H1 (cell line): ENCODE measurements at regions not wholly inside any gene's neighbourhood (a gene's known extent, or its start where the extent isn't known, plus 50 kb on each side); places are given as distances from the start of the nearest gene placed in this dataset.

Experiments used
- CTCF ChIA-PET: fragments of 300-600 bp; sonication (Branson Sonifier 250); formaldehyde crosslinking; loops from one replicate; lab custom pipeline; 2021; ENCODE audit not compliant: partially characterized antibody; lab: Charles Lee
- POLR2A ChIA-PET: fragments of 300-600 bp; sonication (Branson Sonifier 250); formaldehyde crosslinking; loops from one replicate; lab custom pipeline; 2021; ENCODE audit warnings: inconsistent platforms; ENCODE audit not compliant: partially characterized antibody; lab: Charles Lee
- DNase-seq, 2 experiments: peaks; one replicate each; pipeline versions ENCODE4 v3.0.0 to v3.0.0-alpha.2; 2010 to 2022; ENCODE audit warnings: low spot score in 2 of 2, low read depth in 1 of 2, mixed read lengths in 1 of 2
- FAIRE-seq: peaks from 2 replicates; lab custom pipeline; 2011; peaks lifted over from hg19 to GRCh38; lab: Jason Lieb, UNC
- H2AFZ ChIP-seq: 2 replicates; pipeline ENCODE4 v1.8.1; 2012; ENCODE audit warnings: low read length, inconsistent platforms
- H2AK5ac ChIP-seq: 2 replicates; pipeline ENCODE4 v1.6.1; 2013; ENCODE audit warnings: low read depth, low read length
- H2BK120ac ChIP-seq: replicated peaks from 2 replicates; pipeline ENCODE3; 2013; ENCODE audit warnings: low read depth, low read length, inconsistent platforms
- H2BK12ac ChIP-seq: 2 replicates; pipeline ENCODE4 v1.6.1; 2013; ENCODE audit warnings: low read depth, low read length
- H2BK15ac ChIP-seq: 2 replicates; pipeline ENCODE4 v1.6.1; 2013; ENCODE audit warnings: low read length
- H2BK20ac ChIP-seq: 2 replicates; pipeline ENCODE4 v1.6.1; 2013; ENCODE audit warnings: low read length
- H2BK5ac ChIP-seq: 2 replicates; pipeline ENCODE4 v1.6.1; 2013; ENCODE audit warnings: low read depth, low read length
- H3K14ac ChIP-seq: 2 replicates; pipeline ENCODE4 v1.6.1; 2013; ENCODE audit warnings: inconsistent platforms; ENCODE audit not compliant: insufficient read length
- H3K18ac ChIP-seq: 2 replicates; pipeline ENCODE4 v1.6.1; 2013; ENCODE audit warnings: low read length; ENCODE audit errors: extremely low read depth
- H3K23ac ChIP-seq: 2 replicates; pipeline ENCODE4 v1.6.1; 2013; ENCODE audit warnings: inconsistent platforms; ENCODE audit not compliant: insufficient read length
- H3K23me2 ChIP-seq: 2 replicates; pipeline ENCODE4 v1.6.1; 2013; ENCODE audit warnings: low read depth, low read length
- H3K27ac ChIP-seq: 2 replicates; pipeline ENCODE4 v1.6.1; 2011; ENCODE audit warnings: low read depth, low read length, inconsistent platforms
- H3K27me3 ChIP-seq, 4 experiments: replicated peaks in 1 of 4; 1 replicate in 1 of 4; 2 replicates in 3 of 4; pipeline versions ENCODE4 v1.6.1 to v1.8.1; 2011 to 2013; ENCODE audit warnings: low read length in 3 of 4, mild to moderate bottlenecking in 3 of 4, inconsistent platforms in 2 of 4, mixed read lengths in 2 of 4, moderate library complexity in 1 of 4; ENCODE audit not compliant: control insufficient read depth in 3 of 4, insufficient read depth in 3 of 4; ENCODE audit errors: extremely low read depth in 1 of 4
- H3K36me3 ChIP-seq, 4 experiments: 2 replicates each; pipeline versions ENCODE4 v1.6.1 to v1.8.1; 2011 to 2013; ENCODE audit warnings: mild to moderate bottlenecking in 4 of 4, low read length in 3 of 4, moderate library complexity in 2 of 4, control low read depth in 1 of 4, inconsistent platforms in 1 of 4; ENCODE audit not compliant: insufficient read depth in 4 of 4, control insufficient read depth in 2 of 4
- H3K4ac ChIP-seq: replicated peaks from 2 replicates; pipeline ENCODE3; 2013; ENCODE audit warnings: low read length, low read depth, mixed read lengths, inconsistent platforms; ENCODE audit not compliant: insufficient read length
- H3K4me1 ChIP-seq, 4 experiments: replicated peaks in 1 of 4; 1 replicate in 1 of 4; 2 replicates in 3 of 4; pipeline versions ENCODE4 v1.6.1 to v1.8.1; 2011 to 2013; ENCODE audit warnings: low read length in 3 of 4, inconsistent platforms in 2 of 4, mixed read lengths in 1 of 4; ENCODE audit not compliant: insufficient read depth in 4 of 4, control insufficient read depth in 3 of 4
- H3K4me2 ChIP-seq, 2 experiments: 2 replicates each; pipeline versions ENCODE4 v1.6.1 to v1.8.1; 2011 to 2013; ENCODE audit warnings: low read depth in 2 of 2, low read length in 2 of 2, control low read depth in 1 of 2, inconsistent platforms in 1 of 2, mild to moderate bottlenecking in 1 of 2; ENCODE audit not compliant: insufficient read depth in 1 of 2
- H3K4me3 ChIP-seq, 4 experiments: fragments of 200-600, 300-600 bp in 1 of 4; sonication (generic), shearing (Covaris generic), sonication (Bioruptor Twin) in 1 of 4; 2 replicates each; pipeline versions ENCODE4 v1.5.1 to v1.8.1; 2011 to 2016; ENCODE audit warnings: low read length in 4 of 4, low read depth in 3 of 4, control low read depth in 2 of 4, inconsistent platforms in 2 of 4, mild to moderate bottlenecking in 2 of 4, mixed read lengths in 1 of 4, moderate library complexity in 1 of 4; ENCODE audit not compliant: insufficient read depth in 2 of 4; ENCODE audit errors: extremely low read depth in 1 of 4
- H3K56ac ChIP-seq: replicated peaks from 2 replicates; pipeline ENCODE3; 2013; ENCODE audit warnings: low read depth, mild to moderate bottlenecking, mixed read lengths, low read length, inconsistent platforms; ENCODE audit not compliant: insufficient read length
- H3K79me1 ChIP-seq: 2 replicates; pipeline ENCODE4 v1.6.1; 2013; ENCODE audit warnings: low read depth, low read length, control low read depth
- H3K79me2 ChIP-seq, 2 experiments: 2 replicates each; pipeline versions ENCODE4 v1.6.1 to v1.8.1; 2012 to 2013; ENCODE audit warnings: low read length in 2 of 2, mild to moderate bottlenecking in 2 of 2, inconsistent platforms in 1 of 2; ENCODE audit not compliant: insufficient read depth in 2 of 2, control insufficient read depth in 1 of 2
- H3K9ac ChIP-seq, 4 experiments: replicated peaks in 1 of 4; 1 replicate in 1 of 4; 2 replicates in 3 of 4; pipeline versions ENCODE4 v1.6.1 to v1.8.1; 2011 to 2013; ENCODE audit warnings: low read depth in 3 of 4, low read length in 3 of 4, control low read depth in 2 of 4, mild to moderate bottlenecking in 2 of 4, moderate library complexity in 2 of 4, inconsistent platforms in 1 of 4; ENCODE audit errors: extremely low read depth in 1 of 4
- H3K9me3 ChIP-seq, 2 experiments: 2 replicates each; pipeline versions ENCODE4 v1.6.1 to v1.8.1; 2012 to 2013; ENCODE audit warnings: mild to moderate bottlenecking in 2 of 2, moderate library complexity in 2 of 2, control low read depth in 1 of 2, inconsistent platforms in 1 of 2, low read depth in 1 of 2, low read length in 1 of 2, mixed read lengths in 1 of 2; ENCODE audit not compliant: insufficient read depth in 2 of 2
- H4K20me1 ChIP-seq, 2 experiments: replicated peaks in 1 of 2; 2 replicates each; pipeline versions ENCODE3 to v1.8.1; 2011 to 2013; ENCODE audit warnings: inconsistent platforms in 2 of 2, low read length in 2 of 2, mild to moderate bottlenecking in 1 of 2; ENCODE audit not compliant: insufficient read depth in 2 of 2, control insufficient read depth in 1 of 2
- H4K5ac ChIP-seq: 2 replicates; pipeline ENCODE4 v1.6.1; 2013; ENCODE audit warnings: low read length, low read depth, mixed read lengths, inconsistent platforms; ENCODE audit not compliant: insufficient read length
- H4K8ac ChIP-seq: 2 replicates; pipeline ENCODE4 v1.8.0; 2013; ENCODE audit warnings: mild to moderate bottlenecking, moderate library complexity, low read length, inconsistent platforms; ENCODE audit not compliant: insufficient read depth; ENCODE audit errors: extremely low read depth
- H4K91ac ChIP-seq: replicated peaks from 2 replicates; pipeline ENCODE3; 2013; ENCODE audit warnings: low read length, mixed read lengths, inconsistent platforms; ENCODE audit not compliant: insufficient read length
- BACH1 ChIP-seq: IDR thresholded peaks from 2 replicates; pipeline ENCODE4 v1.6.1; 2012; ENCODE audit warnings: low read length, improper control_type of control experiment
- CBX5 ChIP-seq: fragments of 300-800, 300-1000 bp; sonication (generic); IDR thresholded peaks from 2 replicates; pipeline ENCODE4 v1.7.1; 2016; ENCODE audit warnings: antibody characterized with exemption, low read length, low read depth
- CEBPB ChIP-seq: IDR thresholded peaks from 2 replicates; pipeline ENCODE4 v1.6.1; 2012; ENCODE audit warnings: low read depth, low read length
- CHD1 ChIP-seq: IDR thresholded peaks from 2 replicates; pipeline ENCODE4 v1.6.1; 2012; ENCODE audit warnings: low read depth, low read length, improper control_type of control experiment
- CHD2 ChIP-seq: IDR thresholded peaks from 2 replicates; pipeline ENCODE4 v1.6.1; 2012; ENCODE audit warnings: low read length, improper control_type of control experiment
- EP300 ChIP-seq, 2 experiments: IDR thresholded peaks; 1 replicate in 1 of 2; 2 replicates in 1 of 2; pipeline ENCODE4 v1.6.1; 2011 to 2012; ENCODE audit warnings: low read depth in 2 of 2, low read length in 2 of 2, mild to moderate bottlenecking in 2 of 2, borderline replicate concordance in 1 of 2, inconsistent platforms in 1 of 2, moderate library complexity in 1 of 2
- MAFK ChIP-seq: IDR thresholded peaks from 2 replicates; pipeline ENCODE4 v1.6.1; 2012; ENCODE audit warnings: low read depth, mild to moderate bottlenecking, improper control_type of control experiment, low read length
- NRF1 ChIP-seq: IDR thresholded peaks from 2 replicates; pipeline ENCODE4 v1.6.1; 2011; ENCODE audit warnings: mild to moderate bottlenecking, low read depth, low read length, improper control_type of control experiment
- PHF8 ChIP-seq: fragments of 200-600 bp; sonication (generic); conservative IDR thresholded peaks from 2 replicates; pipeline ENCODE4 v1.7.1; 2012; ENCODE audit warnings: low read depth, mild to moderate bottlenecking, inconsistent platforms, low read length, moderate library complexity
- RBBP5 ChIP-seq: IDR thresholded peaks from 2 replicates; pipeline ENCODE4 v1.7.1; 2012; ENCODE audit warnings: low read depth, mild to moderate bottlenecking, inconsistent platforms, low read length, moderate library complexity, borderline replicate concordance
- SP1 ChIP-seq: IDR thresholded peaks from 2 replicates; pipeline ENCODE4 v1.6.1; 2011; ENCODE audit warnings: low read depth, low read length
- WGBS, 2 experiments: shearing (Covaris generic) in 1 of 2; methylation state at CpG; one replicate each; pipeline versions ENCODE4 v1.1.6 to v1.1.7; 2013 to 2015; ENCODE audit warnings: low lambda C conversion rate in 2 of 2, mixed read lengths in 2 of 2, inconsistent platforms in 1 of 2, low coverage in 1 of 2, missing lambda C conversion rate in 1 of 2; ENCODE audit not compliant: insufficient replicate concordance in 2 of 2, insufficient coverage in 1 of 2, insufficient read length in 1 of 2; ENCODE audit errors: extremely low coverage in 1 of 2, missing lambda C conversion rate in 1 of 2; 5-methylcytosine and 5-hydroxymethylcytosine counted together
- TF ChIP-seq, protein P1 (sequence below): IDR thresholded peaks from 2 replicates; pipeline ENCODE4 v1.6.1; 2012; ENCODE audit warnings: low read length, inconsistent platforms

DNA sequence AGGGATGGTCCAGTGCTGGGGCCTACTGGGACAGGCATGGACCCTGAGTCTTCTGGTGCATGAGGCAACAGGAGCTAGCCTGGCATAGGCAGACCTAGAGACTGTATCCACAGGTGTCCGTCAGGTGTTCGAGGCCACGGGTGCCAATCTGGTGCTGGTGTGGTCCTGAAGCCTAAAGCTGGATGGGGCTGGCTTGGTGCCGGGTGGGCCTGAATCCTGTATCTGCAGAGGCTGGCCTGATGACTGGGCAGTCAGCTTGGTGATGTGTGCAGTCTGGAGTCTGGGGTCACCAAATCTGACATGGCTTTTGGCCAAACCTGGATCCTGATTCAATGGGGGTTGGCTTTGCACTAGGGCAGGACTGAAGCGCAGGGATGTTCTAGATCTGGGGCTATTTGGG is 269.8 kb upstream of the GRIA3 start:
- Histone ChIP-seq H3K23me2 (no peaks in the 10 kb centered on the region), H2BK20ac (no peak overlapping the region), H4K91ac (no peak overlapping the region), H3K18ac (no peak overlapping the region), H3K4me2 (no peak overlapping the region), H4K20me1 (no peaks in the 10 kb centered on the region), H4K8ac (no peak overlapping the region), H2AK5ac (no peak overlapping the region), H3K9ac (no peak overlapping the region), H2BK120ac (no peak overlapping the region), H2AFZ (no peak overlapping the region), H2BK15ac (no peak overlapping the region), H3K4me1 (no peaks in the 10 kb centered on the region), H3K27me3 (no peaks in the 10 kb centered on the region), H3K27ac (no peak overlapping the region), H3K56ac (no peak overlapping the region), H3K36me3 (no peaks in the 10 kb centered on the region), H3K79me1 (no peaks in the 10 kb centered on the region), H3K9me3 (no peaks in the 10 kb centered on the region; a peak in 1 of 4 replicates), H3K4ac (no peak overlapping the region), H4K5ac (no peak overlapping the region), H3K14ac (no peak overlapping the region), H2BK12ac (no peak overlapping the region), H3K4me3 (no peak overlapping the region), H3K23ac (no peak overlapping the region), H3K79me2 (no peaks in the 10 kb centered on the region), H2BK5ac (no peak overlapping the region)
- DNase-seq = no peak
- POLR2A ChIA-PET = no interaction called here
- no peak for TF ChIP-seq NRF1
- TF ChIP-seq, protein P1, sequence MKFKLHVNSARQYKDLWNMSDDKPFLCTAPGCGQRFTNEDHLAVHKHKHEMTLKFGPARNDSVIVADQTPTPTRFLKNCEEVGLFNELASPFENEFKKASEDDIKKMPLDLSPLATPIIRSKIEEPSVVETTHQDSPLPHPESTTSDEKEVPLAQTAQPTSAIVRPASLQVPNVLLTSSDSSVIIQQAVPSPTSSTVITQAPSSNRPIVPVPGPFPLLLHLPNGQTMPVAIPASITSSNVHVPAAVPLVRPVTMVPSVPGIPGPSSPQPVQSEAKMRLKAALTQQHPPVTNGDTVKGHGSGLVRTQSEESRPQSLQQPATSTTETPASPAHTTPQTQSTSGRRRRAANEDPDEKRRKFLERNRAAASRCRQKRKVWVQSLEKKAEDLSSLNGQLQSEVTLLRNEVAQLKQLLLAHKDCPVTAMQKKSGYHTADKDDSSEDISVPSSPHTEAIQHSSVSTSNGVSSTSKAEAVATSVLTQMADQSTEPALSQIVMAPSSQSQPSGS = no peak
- no peak for TF ChIP-seq CEBPB
- TF ChIP-seq RBBP5 = no peak
- TF ChIP-seq MAFK = no peak
- no peak for TF ChIP-seq PHF8
- TF ChIP-seq SP1 = no peak
- no peak for TF ChIP-seq CHD2
- no peak for TF ChIP-seq BACH1
- TF ChIP-seq CHD1 = no peak
- no peak for TF ChIP-seq CBX5
- TF ChIP-seq EP300 (IDR thresholded peaks at IDR 0.05; ENCODE audit: borderline replicate concordance in 1 of 2, low read depth in 2 of 2, low read length in 2 of 2) = no peak
- WGBS, 2 experiments = 88% methylated on average over 3 of the region's 5 CpGs; no CpG with 5 or more reads in 1 of the 2 experiments
- FAIRE-seq = no peak
- CTCF ChIA-PET = no interaction called here
